Gastroesophageal sphincter (tissue), 4 donors: ENCODE measurements at regions not wholly inside any gene's neighbourhood (a gene's known extent, or its start where the extent isn't known, plus 50 kb on each side); places are given as distances from the start of the nearest gene placed in this dataset.

ENCODE experiments used
- ATAC-seq: fragments of 150-250 bp; one replicate; pipeline ENCODE4 v1.9.1; 2016; ENCODE audit warnings: mild to moderate bottlenecking, moderate library complexity
- H3K27ac ChIP-seq, 4 donors: fragments of 200-600 bp; sonication (generic) in 3 of 4; 1 replicate in 3 of 4; 2 replicates in 1 of 4; pipeline ENCODE4 v1.5.1; 2016 to 2019
- H3K27me3 ChIP-seq: fragments of 200-600 bp; sonication (generic); one replicate; pipeline ENCODE4 v1.5.1; 2019
- H3K36me3 ChIP-seq, 2 donors: fragments of 200-600 bp; sonication (generic); one replicate each; pipeline ENCODE4 v1.5.1; 2019; ENCODE audit warnings: control low read depth in 1 of 2
- H3K4me1 ChIP-seq, 3 donors: fragments of 200-600 bp; sonication (generic); 1 replicate in 2 of 3; 2 replicates in 1 of 3; pipeline ENCODE4 v1.5.1; 2016 to 2019; ENCODE audit warnings: control low read depth in 2 of 3
- H3K4me3 ChIP-seq, 2 donors: fragments of 200-600 bp; sonication (generic); one replicate each; pipeline ENCODE4 v1.5.1; 2019; ENCODE audit warnings: mild to moderate bottlenecking in 1 of 2, moderate library complexity in 1 of 2
- H3K9me3 ChIP-seq, 3 donors: fragments of 200-600 bp; sonication (generic); one replicate each; pipeline ENCODE4 v1.5.1; 2017 to 2019; ENCODE audit warnings: control low read depth in 2 of 3
- EP300 ChIP-seq: sonication (generic); formaldehyde crosslinking; IDR thresholded peaks from one replicate; pipeline ENCODE4 v1.6.1; 2017; ENCODE audit warnings: antibody characterized with exemption, mild to moderate bottlenecking
- POLR2A ChIP-seq, 2 donors: fragments of 450-650 bp; IDR thresholded peaks; one replicate each; pipeline ENCODE4 v1.6.1; 2017; ENCODE audit warnings: antibody characterized with exemption in 2 of 2, mild to moderate bottlenecking in 2 of 2, moderate library complexity in 1 of 2
- POLR2AphosphoS5 ChIP-seq: sonication (generic); formaldehyde crosslinking; IDR thresholded peaks from one replicate; pipeline ENCODE4 v1.6.1; 2017; ENCODE audit warnings: antibody characterized with exemption
- WGBS, 2 donors: methylation state at CpG; one replicate each; pipeline ENCODE4 v1.1.5; 2018; ENCODE audit warnings: low coverage in 1 of 2; 5-methylcytosine and 5-hydroxymethylcytosine counted together
- TF ChIP-seq, protein P1 (sequence below), 4 experiments: fragments of 200-600 bp in 2 of 4; fragments of 450-650 bp in 2 of 4; sonication (generic) in 1 of 4; IDR thresholded peaks; one replicate each; pipeline ENCODE4 v1.5.1; 2017 to 2019; ENCODE audit warnings: antibody characterized with exemption in 4 of 4, mild to moderate bottlenecking in 2 of 4, moderate library complexity in 2 of 4

DNA sequence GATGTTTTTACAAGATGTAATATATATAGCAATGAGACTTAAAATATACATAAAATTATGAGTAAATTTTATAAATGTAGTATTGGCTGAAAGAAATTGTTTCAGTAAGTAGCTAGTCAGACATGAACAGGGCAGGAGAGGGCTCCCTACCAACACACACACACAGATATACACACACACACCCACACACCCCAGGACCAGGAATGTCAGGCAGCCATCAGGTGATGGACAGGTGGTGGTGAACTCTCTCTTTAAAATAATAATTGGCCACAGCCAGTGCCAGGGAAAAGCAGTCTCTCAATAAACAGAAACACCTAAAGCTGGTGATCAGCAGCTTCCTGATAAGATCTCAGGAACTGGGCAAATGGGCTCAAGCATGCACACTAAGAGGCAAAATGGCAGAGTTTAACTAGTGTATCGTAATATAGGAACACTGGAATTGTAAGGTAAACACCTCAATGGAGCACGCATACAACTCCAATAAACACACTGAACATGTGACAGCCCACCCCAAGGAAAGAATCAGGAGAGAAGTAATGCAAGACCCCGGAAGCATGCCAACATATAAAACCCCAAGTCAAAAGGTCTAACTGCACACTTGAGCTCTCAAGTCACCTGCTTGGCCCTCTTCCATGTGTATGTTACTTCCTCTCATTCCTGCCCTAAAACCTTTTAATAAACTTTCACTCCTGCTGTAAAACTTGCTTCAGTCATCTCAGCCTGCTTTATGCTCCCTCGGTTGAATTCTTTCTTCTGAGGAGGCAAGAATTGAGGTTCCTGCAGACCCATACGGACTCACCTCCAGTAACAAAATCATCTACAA, 1034.1 kb upstream of the SEMA6D start:
- H3K27ac ChIP-seq, result no peak overlapping the region
- no peak for ATAC-seq
- no peaks in the 10 kb centered on the region for H3K27me3 ChIP-seq
- TF ChIP-seq, protein P1, sequence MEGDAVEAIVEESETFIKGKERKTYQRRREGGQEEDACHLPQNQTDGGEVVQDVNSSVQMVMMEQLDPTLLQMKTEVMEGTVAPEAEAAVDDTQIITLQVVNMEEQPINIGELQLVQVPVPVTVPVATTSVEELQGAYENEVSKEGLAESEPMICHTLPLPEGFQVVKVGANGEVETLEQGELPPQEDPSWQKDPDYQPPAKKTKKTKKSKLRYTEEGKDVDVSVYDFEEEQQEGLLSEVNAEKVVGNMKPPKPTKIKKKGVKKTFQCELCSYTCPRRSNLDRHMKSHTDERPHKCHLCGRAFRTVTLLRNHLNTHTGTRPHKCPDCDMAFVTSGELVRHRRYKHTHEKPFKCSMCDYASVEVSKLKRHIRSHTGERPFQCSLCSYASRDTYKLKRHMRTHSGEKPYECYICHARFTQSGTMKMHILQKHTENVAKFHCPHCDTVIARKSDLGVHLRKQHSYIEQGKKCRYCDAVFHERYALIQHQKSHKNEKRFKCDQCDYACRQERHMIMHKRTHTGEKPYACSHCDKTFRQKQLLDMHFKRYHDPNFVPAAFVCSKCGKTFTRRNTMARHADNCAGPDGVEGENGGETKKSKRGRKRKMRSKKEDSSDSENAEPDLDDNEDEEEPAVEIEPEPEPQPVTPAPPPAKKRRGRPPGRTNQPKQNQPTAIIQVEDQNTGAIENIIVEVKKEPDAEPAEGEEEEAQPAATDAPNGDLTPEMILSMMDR (IDR thresholded peaks at IDR 0.05), result no peak
- no peak for TF ChIP-seq EP300
- TF ChIP-seq POLR2A (IDR thresholded peaks at IDR 0.05), result no peak
- TF ChIP-seq POLR2AphosphoS5, result no peak
- H3K36me3 ChIP-seq, result no peaks in the 10 kb centered on the region
- no peaks in the 10 kb centered on the region for H3K9me3 ChIP-seq
- 64 to 84% methylated on average over 4 to 5 of the region's 5 CpGs for WGBS, 2 donors
- no peaks in the 10 kb centered on the region for H3K4me1 ChIP-seq
- no peak overlapping the region for H3K4me3 ChIP-seq

DNA sequence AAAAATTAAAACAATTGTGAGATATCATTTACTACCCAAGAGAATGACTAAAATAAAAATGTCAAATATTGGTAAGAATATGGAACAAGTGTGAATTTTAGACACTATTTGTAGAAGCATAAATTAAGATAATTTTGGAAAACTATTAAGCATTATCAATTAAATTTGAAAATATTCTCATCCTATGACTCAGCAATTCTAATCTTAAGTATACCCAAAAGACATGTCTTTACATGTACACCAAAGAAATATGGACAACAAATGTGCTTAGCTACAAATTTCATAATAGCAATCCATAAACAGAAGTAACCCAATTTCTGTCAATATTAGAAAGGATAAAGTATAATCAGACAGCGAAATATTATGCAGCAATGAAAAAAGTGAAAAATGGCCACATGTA, 1032.2 kb upstream of the SEMA6D start:
- no peak for TF ChIP-seq EP300
- no peak for TF ChIP-seq POLR2A (IDR thresholded peaks at IDR 0.05)
- TF ChIP-seq POLR2AphosphoS5, result no peak
- TF ChIP-seq, protein P1 (IDR thresholded peaks at IDR 0.05), result no peak
- WGBS, 2 donors, result 31 to 36% methylated on average over 1 of the region's 1 CpG
- Histone ChIP-seq H3K9me3 (no peaks in the 10 kb centered on the region), H3K4me3 (no peak overlapping the region), H3K36me3 (no peaks in the 10 kb centered on the region), H3K27me3 (no peaks in the 10 kb centered on the region), H3K4me1 (no peaks in the 10 kb centered on the region), H3K27ac (no peak overlapping the region)
- no peak for ATAC-seq

DNA sequence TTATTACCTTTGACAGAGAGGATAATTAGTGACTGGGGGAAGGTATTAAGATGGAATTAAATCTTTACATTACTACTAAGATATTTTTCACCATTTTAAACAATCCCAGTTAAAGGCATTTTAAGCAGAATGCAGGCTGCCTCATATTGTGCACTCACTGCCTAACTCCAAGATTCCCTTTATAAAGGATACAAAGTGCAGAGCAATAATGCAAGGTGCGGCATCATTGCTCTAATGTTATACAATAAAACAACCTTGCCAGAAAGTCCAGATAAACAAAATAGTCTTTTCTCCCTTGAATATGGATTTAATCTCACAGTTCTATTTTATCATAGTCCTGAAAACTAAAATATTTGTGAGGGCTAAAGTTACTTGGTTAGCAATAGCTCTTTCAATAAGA, 1031.6 kb upstream of the SEMA6D start:
- Histone ChIP-seq H3K4me1 (no peaks in the 10 kb centered on the region), H3K36me3 (no peaks in the 10 kb centered on the region), H3K9me3 (no peaks in the 10 kb centered on the region), H3K4me3 (no peak overlapping the region), H3K27ac (no peak overlapping the region), H3K27me3 (no peaks in the 10 kb centered on the region)
- no peak for TF ChIP-seq POLR2A (IDR thresholded peaks at IDR 0.05)
- no peak for ATAC-seq
- 82 to 100% methylated on average over 1 of the region's 1 CpG for WGBS, 2 donors

DNA sequence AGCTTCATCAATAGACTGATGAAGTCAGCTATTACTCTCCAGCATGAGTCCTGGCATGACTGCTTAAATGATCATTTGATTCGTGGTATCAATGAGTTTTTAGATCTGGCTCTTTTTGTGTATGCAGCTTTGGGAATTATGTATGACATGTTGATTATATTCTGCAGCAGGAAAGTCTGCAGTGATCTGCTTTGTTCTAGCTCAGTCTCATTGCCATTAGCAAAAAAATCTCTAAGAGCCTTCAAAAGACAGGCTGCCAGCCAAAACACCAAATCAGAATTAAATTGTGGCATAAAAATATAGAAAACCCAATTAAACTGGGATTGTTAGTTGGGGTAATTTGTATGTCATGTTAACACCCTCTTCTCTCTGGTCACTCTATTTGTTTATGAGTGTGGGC, 1021.0 kb upstream of the SEMA6D start:
- no peak for ATAC-seq
- H3K36me3 ChIP-seq, result no peaks in the 10 kb centered on the region
- H3K27ac ChIP-seq, result no peak overlapping the region
- no peaks in the 10 kb centered on the region for H3K4me1 ChIP-seq
- 0 to 7% methylated on average over 1 of the region's 1 CpG for WGBS, 2 donors
- H3K4me3 ChIP-seq, result no peak overlapping the region
- H3K9me3 ChIP-seq, result no peaks in the 10 kb centered on the region
- TF ChIP-seq POLR2AphosphoS5 (no peak), EP300 (no peak), POLR2A (IDR thresholded peaks at IDR 0.05) (no peak)
- TF ChIP-seq, protein P1 (IDR thresholded peaks at IDR 0.05), result no peak
- no peaks in the 10 kb centered on the region for H3K27me3 ChIP-seq

DNA sequence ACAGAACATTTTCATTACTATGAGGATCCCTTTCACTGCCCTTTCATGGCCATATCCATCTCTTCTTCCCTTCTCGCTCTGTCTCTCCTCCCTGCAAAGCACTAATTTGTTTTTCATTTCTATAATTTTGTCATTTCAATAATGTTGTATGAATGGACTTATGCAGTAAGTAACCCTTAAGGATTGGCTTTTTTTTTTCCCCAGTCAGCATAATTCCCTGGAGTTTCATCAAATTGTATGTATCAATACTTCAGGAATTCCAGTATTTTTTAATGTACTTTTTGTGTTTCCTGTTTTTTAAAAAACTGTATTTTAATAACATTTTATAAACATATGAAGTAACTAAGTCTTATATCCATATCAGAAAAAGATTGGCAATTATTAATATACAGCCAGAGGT, 1016.0 kb upstream of the SEMA6D start:
- Histone ChIP-seq H3K4me3 (no peak overlapping the region), H3K36me3 (no peaks in the 10 kb centered on the region), H3K27me3 (no peaks in the 10 kb centered on the region), H3K9me3 (no peaks in the 10 kb centered on the region), H3K27ac (no peak overlapping the region), H3K4me1 (no peaks in the 10 kb centered on the region)
- TF ChIP-seq EP300, result no peak
- no peak for TF ChIP-seq POLR2A (IDR thresholded peaks at IDR 0.05)
- TF ChIP-seq, protein P1 (IDR thresholded peaks at IDR 0.05), result no peak
- no peak for TF ChIP-seq POLR2AphosphoS5
- ATAC-seq, result no peak
- WGBS, 2 donors, result 88 to 95% methylated on average over 1 of the region's 1 CpG
